Panc1 (cell line): ENCODE measurements at regions not wholly inside any gene's neighbourhood (a gene's known extent, or its start where the extent isn't known, plus 50 kb on each side); places are given as distances from the start of the nearest gene placed in this dataset.

ENCODE experiments used
- ATAC-seq: fragments of 200-7000 bp; cut with Tn5 transposase; 2 replicates; pipeline ENCODE4 v1.9.1; 2020; ENCODE audit warnings: mild to moderate bottlenecking, moderate library complexity
- BruUV-seq: library from RNA; stranded (reverse); fragments of 400-500 nt; replicated peaks from 2 replicates; lab custom pipeline; 2021; lab: Mats Ljungman, UMichigan
- CTCF ChIA-PET: fragments of 300-600 bp; sonication (Branson Sonifier 250); formaldehyde crosslinking; loops from one replicate; lab custom pipeline; 2022; ENCODE audit warnings: antibody characterized with exemption; lab: Charles Lee
- POLR2A ChIA-PET: fragments of 300-600 bp; sonication (Branson Sonifier 250); formaldehyde crosslinking; loops from one replicate; lab custom pipeline; 2022; ENCODE audit warnings: antibody characterized with exemption; lab: Charles Lee
- DNase-seq: peaks from one replicate; pipeline ENCODE4 v3.0.0-alpha.2; 2010; ENCODE audit warnings: low read depth, low spot score
- H3K27ac ChIP-seq: 2 replicates; pipeline ENCODE4 v1.5.1; 2011; ENCODE audit warnings: mild to moderate bottlenecking, low read length, inconsistent platforms
- H3K27me3 ChIP-seq: fragments of 200-500 bp; sonication (Bioruptor generic); 2 replicates; pipeline ENCODE4 v1.6.0; 2014; ENCODE audit warnings: low read length, inconsistent platforms; ENCODE audit not compliant: control insufficient read depth, insufficient read depth
- H3K36me3 ChIP-seq: fragments of 200-500 bp; sonication (Bioruptor generic); 2 replicates; pipeline ENCODE4 v1.5.1; 2014; ENCODE audit warnings: inconsistent platforms, mild to moderate bottlenecking, low read length, moderate library complexity; ENCODE audit not compliant: control insufficient read depth, insufficient read depth
- H3K4me1 ChIP-seq: 2 replicates; pipeline ENCODE4 v1.5.1; 2011; ENCODE audit warnings: inconsistent platforms, mild to moderate bottlenecking, low read length, moderate library complexity; ENCODE audit not compliant: control insufficient read depth, insufficient read depth
- H3K4me3 ChIP-seq, 2 experiments: 2 replicates each; pipeline ENCODE4 v1.5.1; 2011 to 2012; ENCODE audit warnings: low read depth in 2 of 2, low read length in 2 of 2, mild to moderate bottlenecking in 2 of 2, inconsistent platforms in 1 of 2, moderate library complexity in 1 of 2
- H3K9me3 ChIP-seq: fragments of 200-500 bp; sonication (Bioruptor generic); 2 replicates; pipeline ENCODE4 v1.5.1; 2014; ENCODE audit warnings: low read depth, mild to moderate bottlenecking, inconsistent platforms, low read length, moderate library complexity; ENCODE audit not compliant: control insufficient read depth, insufficient read depth
- CTCF ChIP-seq: fragments of 450-650 bp; IDR thresholded peaks from 2 replicates; pipeline ENCODE4 v1.5.1; 2017; ENCODE audit warnings: mild to moderate bottlenecking
- POLR2AphosphoS5 ChIP-seq: IDR thresholded peaks from 2 replicates; pipeline ENCODE4 v1.6.1; 2012; ENCODE audit warnings: mild to moderate bottlenecking, low read depth, low read length, moderate library complexity
- REST ChIP-seq, 2 experiments: IDR thresholded peaks; 2 replicates each; pipeline ENCODE4 v1.6.1; 2011 to 2012; ENCODE audit warnings: low read depth in 2 of 2, control low read depth in 1 of 2, low read length in 1 of 2, mild to moderate bottlenecking in 1 of 2, moderate library complexity in 1 of 2; ENCODE audit not compliant: insufficient read depth in 1 of 2
- SIN3A ChIP-seq: IDR thresholded peaks from 2 replicates; pipeline ENCODE4 v1.6.1; 2012; ENCODE audit warnings: low read depth, mild to moderate bottlenecking, low read length, moderate library complexity, borderline replicate concordance; ENCODE audit not compliant: insufficient read depth
- TCF7L2 ChIP-seq: IDR thresholded peaks from 2 replicates; pipeline ENCODE4 v1.6.1; 2011; ENCODE audit warnings: mild to moderate bottlenecking, low read depth, low read length, inconsistent platforms
- in situ Hi-C: cut with HindIII; loops from 2 replicates; pipeline ENCODE4 v1.10.0; 2016; ENCODE audit warnings: low sequenced_read_pairs, low pct_unique_long_range_greater_than_20kb
- intact Hi-C: fragments of 100-400 bp; cut with micrococcal nuclease; formaldehyde crosslinking; loops from one replicate; pipeline ENCODE4 v1.10.0; 2022; ENCODE audit not compliant: unreplicated experiment

- Histone ChIP-seq H3K4me3 (no peak overlapping the region), H3K4me1 (no peaks in the 10 kb centered on the region), H3K27ac (no peak overlapping the region), H3K27me3 (no peaks in the 10 kb centered on the region), H3K36me3 (no peaks in the 10 kb centered on the region), H3K9me3 (no peaks in the 10 kb centered on the region)
- in situ Hi-C loops (no loop called here), intact Hi-C loops (no loop called here)
- DNase-seq (no peak), ATAC-seq (no peak)
- no TSS peak for BruUV-seq
- CTCF ChIA-PET: no interaction called here
- POLR2A ChIA-PET: interaction anchor here (0.6 kb wide), 1 partner anchor 381 kb away, joined by 6 read pairs; no protein-coding TSS in a partner anchor
- TF ChIP-seq SIN3A (no peak), TCF7L2 (no peak)
These were observed 1374.5 kb downstream of the NSUN3 start for GRCh38 chr3:95437409-95437808.

GRCh38 chr3:95438274-95438673, 1375.4 kb downstream of the NSUN3 start:
- DNase-seq (no peak), ATAC-seq (no peak)
- Histone ChIP-seq H3K4me1 (no peaks in the 10 kb centered on the region), H3K27me3 (no peaks in the 10 kb centered on the region), H3K36me3 (no peaks in the 10 kb centered on the region), H3K9me3 (no peaks in the 10 kb centered on the region), H3K27ac (no peak overlapping the region), H3K4me3 (no peak overlapping the region)
- CTCF ChIA-PET: no interaction called here
- POLR2A ChIA-PET: no interaction called here
- in situ Hi-C loops (no loop called here), intact Hi-C loops (no loop called here)
- TF ChIP-seq SIN3A (no peak), POLR2AphosphoS5 (no peak), REST (IDR thresholded peaks at IDR 0.05; ENCODE audit: insufficient read depth in 1 of 2, low read depth in 2 of 2, low read length in 1 of 2) (no peak)
- BruUV-seq: no TSS peak

- ChIA-PET CTCF (no interaction called here), POLR2A (no interaction called here)
- Histone ChIP-seq H3K4me1 (no peaks in the 10 kb centered on the region), H3K9me3 (no peaks in the 10 kb centered on the region), H3K4me3 (no peak overlapping the region), H3K27me3 (no peaks in the 10 kb centered on the region), H3K36me3 (no peaks in the 10 kb centered on the region), H3K27ac (no peak overlapping the region)
- DNase-seq: no peak
- intact Hi-C loops: no loop called here
- no peak for TF ChIP-seq CTCF
- no peak for TF ChIP-seq TCF7L2
- TF ChIP-seq POLR2AphosphoS5: no peak
- TF ChIP-seq SIN3A: no peak
- no peak for TF ChIP-seq REST (IDR thresholded peaks at IDR 0.05; ENCODE audit: insufficient read depth in 1 of 2, low read depth in 2 of 2, low read length in 1 of 2)
- no peak for ATAC-seq
- in situ Hi-C loops: no loop called here
- BruUV-seq: no TSS peak
These were observed 1371.6 kb upstream of the EPHA6 start for GRCh38 chr3:95442766-95443165.
